ENCODE measurements at regions not wholly inside any gene's neighbourhood (a gene's known extent, or its start where the extent isn't known, plus 50 kb on each side); places are given as distances from the start of the nearest gene placed in this dataset.
A peak's percentile ranks its signal among the peaks of the same experiment; 100 is the strongest.
"Not testable (repeated sequence)": the region's sequence is repeated elsewhere in the genome, so short reads cannot be mapped to it uniquely, and the experiment has no call there.

DNA sequence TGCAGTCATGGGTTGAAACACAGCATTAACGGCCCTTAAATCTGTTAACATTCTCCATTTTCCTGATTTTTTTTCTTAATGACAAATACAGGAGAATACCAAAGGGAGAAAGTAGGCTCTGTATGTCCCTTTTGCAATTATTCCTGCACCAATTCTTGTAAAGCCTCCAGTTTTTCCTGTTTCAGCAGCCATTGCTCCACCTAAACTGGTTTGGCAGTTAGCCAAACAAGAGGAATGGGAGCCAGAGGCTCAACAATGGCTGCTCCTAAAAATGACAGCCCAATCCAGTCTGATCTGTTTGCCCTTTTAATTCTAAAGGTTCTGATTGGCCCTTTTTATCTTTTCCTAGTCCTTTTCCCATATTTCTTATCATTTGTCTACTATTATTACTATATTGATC is 284.2 kb upstream of the SGK1 start:
- no peak for DNase-seq

DNA sequence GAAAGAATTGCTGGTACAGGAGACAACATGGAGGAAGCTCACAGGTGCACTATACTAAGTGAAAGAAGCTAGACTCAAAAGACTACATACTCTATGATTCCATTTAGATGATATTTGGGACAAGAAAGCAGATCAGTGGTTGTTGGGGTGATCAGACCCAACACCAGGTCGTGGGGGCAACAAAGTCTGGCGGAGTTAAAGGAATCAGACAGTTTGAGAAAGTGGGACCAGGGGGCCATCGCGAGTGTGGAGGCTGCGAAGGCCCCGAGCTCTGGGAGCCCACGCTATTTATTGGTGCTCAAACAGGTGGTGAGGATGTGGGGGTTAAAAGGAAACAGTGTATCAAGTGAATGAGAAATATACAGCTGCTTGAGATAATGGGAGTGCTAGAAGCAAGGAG is 282.8 kb upstream of the SGK1 start:
- DNase-seq = no peak

DNA sequence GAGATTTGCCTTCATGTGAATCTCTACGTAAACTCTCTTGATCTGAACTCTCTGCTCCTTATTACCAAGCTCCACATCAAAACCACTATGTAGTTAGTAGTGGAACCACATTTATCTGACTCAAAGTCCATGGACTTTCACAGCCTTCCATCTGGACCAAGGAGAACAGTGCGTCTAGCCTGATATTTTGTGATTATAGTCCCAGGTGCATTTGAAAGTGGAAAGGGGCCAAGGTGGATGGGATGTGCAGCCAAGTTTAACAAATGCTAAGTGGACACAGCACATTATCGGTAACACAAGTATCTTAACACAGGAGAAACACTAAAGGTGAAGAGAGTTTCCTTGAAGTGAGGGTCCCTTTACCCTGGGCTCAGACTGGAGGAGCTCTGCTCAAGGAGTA is 281.2 kb upstream of the SGK1 start:
- DNase-seq = no peak

DNA sequence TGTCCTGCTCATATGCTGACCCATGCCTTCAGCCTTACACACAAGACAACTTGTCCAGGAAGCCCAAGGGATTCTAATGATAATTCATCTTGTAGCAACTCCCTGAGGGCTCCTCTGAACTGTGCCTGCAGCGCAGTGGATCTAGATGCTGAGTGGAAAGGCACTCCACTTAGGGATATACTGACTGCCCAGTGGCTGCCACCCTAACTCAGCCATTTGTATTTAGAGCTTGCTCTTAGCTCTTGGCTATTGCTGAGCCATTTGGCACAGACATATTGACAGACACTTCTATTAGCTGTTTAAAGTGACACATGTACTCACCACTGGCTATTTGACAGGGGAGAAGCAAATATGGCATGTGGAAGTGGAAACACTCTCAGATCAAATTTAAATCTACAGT is 278.3 kb upstream of the SGK1 start:
- no peak for DNase-seq

DNA sequence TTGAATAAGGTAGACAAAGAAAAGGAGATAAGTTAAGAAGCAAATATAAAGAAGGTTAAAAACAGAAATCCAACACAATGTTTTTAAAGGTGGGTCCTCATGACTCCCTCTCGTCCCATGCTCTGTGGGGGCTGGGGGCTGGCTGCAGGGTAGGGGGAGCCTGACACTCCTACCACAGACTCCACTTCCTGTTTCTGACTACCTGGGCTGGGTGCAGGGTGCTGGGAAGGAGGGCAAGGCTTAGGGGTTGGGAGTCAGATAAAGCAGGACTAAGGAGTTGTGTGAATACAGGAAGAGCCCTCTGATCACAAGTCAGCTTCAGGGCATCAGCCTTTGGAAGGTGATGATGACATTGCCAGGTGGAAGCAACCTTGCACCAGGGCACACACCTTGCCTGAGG is 277.0 kb upstream of the SGK1 start:
- DNase-seq = no peak

DNA sequence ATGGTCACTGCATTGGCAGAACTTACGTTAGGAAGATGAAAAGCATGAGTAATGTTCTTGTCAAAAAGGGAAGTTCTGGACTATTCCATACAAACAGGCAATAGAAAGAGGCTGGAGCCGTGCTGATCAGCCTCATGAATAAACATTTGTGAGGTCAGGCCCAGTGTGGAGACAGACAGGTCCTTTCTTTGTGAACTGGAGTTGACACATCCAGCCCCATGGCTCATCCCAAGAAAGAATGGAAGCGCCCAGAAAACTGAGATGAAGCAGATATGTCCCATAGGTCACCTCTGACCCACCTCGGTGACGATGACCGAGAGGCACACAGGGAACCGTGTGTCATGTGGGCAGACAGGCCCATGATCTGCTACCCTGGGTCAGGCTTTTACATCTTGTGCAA is 276.0 kb upstream of the SGK1 start:
- DNase-seq = no peak

DNA sequence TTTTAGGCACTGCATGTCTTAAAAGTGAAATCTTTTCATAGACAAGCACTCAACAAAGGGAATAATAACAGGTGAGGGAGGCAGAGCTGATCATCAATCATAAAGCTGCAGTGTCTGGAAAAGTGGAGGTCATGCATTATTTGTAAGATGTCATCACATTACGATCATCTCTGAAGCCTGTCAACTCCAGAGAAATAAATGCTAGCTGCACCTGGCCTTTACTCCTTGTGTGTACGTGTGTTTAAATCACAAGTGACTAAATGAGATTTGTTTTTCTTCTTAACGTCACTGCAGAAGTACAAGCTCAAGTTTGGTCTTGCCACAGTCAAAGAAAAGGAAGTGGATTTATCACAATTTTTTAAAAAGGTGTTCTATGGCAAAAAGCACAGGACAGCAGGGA is 275.5 kb upstream of the SGK1 start:
- no peak for DNase-seq

DNA sequence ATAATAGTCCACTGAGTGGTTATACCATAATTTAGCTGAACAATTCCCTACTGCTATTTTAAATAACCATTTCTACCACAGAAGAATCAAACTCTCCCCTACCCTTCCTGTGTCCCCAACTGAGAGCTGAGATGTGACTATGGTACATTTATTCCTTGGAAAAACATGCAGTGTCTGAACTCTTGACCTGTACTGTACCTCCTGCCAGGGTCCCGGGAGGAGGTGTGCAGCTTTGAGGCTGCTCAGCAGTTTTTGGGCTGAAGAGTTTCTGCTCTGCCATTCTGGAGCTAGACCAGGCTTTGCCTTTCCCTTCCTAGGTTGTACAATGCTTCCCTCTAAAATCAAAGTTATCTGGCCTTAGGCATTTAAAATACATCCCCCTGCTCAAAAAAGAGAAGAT is 275.1 kb upstream of the SGK1 start:
- no peak for DNase-seq

DNA sequence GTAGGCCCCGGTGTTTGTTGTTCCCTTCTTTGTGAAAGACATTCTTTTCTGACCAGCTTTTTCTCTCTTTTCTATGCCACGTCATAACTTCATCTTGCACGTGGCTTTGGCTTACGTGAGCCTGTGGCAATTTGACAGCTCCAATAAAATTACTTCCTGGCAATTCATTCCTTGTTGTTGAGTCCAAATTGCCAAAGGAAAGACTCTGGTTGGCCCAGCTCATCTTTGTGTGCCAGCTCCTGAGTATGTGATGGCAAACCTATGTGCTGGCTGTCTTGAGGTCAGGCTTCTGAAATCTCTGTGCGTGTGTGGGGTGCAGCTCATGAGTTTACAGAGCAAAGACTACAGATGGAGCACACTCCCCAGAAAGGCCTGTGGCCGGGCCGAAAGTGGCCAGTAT is 272.5 kb upstream of the SGK1 start:
- no peak for DNase-seq

DNA sequence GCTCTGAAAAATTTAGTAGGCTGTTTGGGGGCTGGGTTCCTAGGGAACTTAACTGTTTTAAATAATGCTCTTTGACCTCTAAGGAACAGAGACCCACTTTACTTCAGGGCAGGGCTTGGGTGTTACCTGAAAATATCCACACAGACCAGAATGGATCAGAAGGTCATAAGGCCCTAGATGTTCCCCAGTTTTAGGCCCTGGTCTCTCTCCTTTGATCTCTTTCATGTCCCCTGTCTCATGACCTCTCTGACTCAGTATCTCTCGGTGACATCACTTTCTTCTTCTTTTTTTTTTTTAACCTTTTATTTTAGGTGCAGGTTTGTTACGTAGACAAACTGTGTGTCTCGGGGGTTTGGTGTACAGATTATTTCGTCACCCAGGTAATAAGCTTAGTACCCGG is 272.1 kb upstream of the SGK1 start:
- no peak for DNase-seq

DNA sequence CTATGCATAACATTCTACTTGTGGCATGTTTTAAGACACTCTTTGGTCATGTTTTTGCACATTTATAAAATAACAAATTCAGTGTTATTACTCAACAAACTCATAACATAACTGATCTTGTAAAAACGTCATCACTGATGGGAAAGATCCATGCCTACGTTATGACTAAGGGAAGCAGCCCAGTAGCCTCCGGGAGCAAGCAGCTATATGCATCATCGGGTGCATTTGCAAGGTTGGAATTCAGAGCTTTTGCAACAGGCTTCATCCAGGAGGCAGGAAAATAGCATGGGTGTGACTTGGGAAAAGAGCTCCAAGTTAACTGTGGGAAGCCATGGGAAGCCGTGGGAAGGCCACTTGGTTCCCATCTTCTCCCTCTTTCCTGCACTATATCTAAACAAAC is 271.6 kb upstream of the SGK1 start:
- DNase-seq = no peak

DNA sequence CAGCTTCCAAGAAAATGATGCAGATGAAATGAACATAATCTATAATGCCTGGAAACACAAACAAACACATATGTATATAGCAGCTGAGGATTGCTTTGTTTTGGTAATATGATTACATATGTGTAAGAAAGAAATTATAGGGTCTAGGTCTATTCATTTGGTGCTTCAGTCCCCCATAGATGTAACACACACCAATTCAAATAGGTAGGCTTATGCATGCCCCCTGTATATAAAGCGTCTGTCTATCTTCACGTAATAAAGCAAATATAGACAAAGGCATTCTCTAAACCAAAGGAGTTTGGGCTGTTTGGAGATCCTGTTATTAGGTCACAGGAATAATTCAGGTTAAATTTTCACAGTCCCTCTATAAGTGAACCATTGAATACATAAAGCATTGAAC is 270.4 kb upstream of the SGK1 start:
- DNase-seq = no peak

DNA sequence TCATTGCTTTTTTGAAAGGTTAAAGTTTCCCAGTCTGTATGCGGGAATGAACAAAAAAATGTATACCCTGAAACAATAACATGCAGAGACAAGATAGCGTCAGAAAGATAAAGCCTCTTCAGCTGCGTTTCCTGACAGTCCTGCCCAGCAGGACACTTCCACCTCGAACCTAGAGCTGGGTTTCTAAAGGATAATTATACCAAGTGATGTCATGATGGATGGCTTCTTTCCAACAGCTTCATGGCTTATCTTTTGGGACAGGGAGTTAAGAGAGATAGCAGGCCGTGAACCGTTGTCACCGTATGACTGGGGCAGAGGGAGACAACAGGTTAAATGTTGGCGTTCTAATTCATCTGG is 267.6 kb upstream of the SGK1 start:
- DNase-seq = peak; percentile 4

DNA sequence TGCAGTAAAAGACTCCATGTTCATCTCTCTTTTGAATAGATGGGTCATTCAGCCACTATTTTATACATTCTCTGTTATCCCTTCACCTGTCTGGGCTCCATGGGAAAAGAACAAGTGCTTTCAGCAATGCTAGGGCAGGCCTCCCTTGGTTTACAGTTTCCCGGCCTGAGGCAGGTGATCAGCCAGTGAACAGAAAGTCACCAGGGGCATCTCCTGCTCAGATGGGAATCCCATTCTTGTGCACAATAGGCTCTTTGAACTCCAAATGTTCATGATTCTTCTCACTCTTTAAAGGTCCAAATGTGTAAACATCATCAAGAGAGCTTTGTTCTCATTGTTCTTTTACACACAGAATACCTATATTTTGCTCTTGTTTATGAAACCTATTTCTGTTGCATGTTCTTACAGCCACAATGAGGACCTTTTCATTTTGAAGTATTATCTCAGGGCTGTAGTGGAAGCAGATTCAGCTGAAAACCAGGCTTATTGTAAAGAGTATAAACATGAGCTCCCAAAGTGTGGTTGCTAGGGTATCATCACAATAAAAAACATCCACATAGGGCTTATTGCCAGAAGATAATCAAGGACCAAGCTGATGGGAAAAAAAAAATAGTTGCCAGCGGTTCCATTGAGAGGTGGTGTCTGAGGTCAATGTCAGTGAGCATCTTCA is 267.1 kb upstream of the SGK1 start:
- peak; percentile 8 for DNase-seq

DNA sequence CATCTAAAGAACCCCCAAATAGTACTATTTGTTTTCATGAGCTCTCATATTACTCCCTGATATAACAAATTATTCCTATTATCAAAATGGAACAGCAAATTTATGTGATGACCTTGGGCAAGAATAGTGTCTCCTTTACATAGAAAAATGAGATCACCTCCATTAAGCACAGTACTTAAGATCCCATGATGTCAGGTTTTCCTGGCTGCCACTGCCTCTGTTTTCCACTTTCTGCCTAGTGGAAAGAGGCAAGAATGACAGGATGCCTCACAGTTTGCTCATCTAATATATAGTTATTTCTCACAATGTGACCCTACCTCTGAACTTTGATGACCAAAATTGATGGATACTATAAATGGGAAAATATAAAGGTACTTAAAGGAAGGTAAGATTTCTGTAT is 260.1 kb upstream of the SGK1 start:
- DNase-seq = no peak

DNA sequence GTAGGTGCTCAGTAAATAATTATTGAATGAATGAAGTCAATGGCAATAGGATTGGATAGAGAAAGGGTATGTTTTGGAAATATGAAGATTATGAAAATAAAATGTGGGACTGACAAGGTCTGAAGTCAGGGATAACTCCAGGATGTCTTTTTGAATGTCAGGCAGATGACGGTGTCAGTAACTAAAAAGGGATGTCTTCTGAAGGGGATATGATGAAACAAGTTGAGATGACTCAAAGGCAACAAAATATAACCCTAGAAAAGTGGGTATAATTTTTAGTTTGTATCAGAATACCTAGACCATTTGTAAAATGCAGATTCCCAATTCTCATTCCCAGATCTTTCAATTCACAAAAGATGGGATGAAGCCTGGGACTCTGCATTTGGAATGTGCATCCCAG is 257.3 kb upstream of the SGK1 start:
- no peak for DNase-seq

DNA sequence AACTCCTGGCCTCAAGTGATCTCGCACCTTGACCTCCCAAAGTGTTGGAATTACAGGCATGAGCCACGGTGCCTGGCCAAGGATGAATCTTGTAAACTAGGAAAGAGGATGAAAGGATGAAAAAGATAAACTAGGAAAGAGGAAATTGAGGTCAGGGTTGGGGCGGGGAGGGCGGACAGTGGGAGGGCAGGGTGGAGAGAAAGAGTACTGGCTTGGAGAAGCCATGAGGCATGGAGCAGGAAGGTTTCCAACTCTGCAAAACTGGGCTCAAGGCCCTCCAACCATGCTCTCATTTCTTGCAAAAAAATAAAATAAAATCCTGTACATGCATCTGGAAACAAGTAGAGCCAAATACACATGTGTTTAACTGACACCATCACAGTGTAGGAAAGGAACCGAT is 256.6 kb upstream of the SGK1 start:
- no peak for DNase-seq

DNA sequence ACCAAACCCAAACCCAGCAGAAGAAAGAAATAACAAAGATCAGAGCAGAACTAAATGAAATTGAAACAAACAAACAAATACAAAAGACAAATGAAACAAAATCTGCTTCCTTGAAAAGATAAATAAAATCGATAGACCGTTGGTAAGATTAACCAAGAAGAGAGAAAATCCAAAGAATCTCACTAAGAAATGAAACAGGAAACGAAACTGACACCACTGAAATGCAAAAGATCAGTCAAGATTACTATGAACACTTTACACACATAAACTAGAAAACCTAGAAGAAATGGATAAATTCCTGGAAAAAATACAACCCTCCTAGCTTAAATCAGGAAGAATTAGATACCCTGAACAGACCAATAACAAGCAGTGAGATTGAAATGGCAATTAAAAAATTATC is 252.1 kb upstream of the SGK1 start:
- not testable (repeated sequence) for DNase-seq

DNA sequence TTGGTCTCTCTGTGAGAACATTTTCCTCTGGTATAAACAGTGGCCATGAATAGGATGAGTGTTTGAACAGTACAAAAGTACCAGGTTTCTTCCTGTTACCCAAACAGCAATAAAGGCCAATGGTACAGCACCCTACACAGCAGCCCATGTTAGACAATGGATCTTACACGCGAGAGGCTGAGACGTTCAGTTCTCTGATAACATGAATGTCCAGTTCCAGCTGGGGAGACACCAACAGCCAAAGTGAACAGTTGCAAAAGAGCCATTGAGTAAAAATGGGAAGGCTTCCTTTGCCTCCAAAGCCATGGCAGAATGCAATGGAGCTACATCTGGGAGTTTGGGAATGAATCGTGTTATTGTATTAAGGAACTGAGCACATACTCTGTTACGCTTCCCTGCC is 246.8 kb upstream of the SGK1 start:
- peak; percentile 51 for DNase-seq

DNA sequence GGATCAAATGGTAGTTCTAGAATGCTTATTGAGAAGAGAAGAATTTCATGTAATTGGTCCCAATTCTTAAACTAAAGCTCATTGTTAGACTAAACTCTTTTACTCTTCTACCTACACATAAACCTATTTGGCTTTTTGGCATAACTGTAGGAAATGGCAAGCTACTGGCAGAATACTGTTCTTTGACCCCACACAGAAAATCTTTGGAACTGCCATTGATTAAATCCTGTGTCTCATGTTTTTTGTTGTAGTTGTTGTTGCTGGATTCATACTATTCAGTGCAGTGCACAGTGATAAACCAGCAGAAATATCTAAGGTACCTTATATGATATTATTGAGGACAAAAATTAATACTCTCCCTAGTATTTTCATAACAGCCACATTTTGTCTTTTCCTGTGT is 242.1 kb upstream of the SGK1 start:
- no peak for DNase-seq

DNA sequence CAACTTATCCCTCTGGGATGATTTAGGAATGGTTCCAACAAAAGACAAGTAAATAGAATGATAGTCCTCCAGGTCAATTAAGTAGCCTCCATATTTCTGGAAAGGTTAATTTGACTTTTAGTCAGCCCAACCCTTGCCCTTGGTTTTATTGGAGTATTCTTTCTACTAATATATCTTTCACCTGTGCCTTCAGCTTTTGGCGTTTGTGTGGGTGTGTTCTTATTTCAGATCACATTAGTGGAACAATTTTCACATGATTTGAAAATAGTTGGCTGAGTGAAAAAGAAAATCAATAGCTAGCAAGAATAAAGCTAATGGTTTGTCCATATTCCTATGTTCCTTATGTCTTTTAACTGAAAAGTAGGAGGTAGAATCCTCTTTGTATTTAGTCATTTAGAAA is 239.6 kb upstream of the SGK1 start:
- DNase-seq = no peak

DNA sequence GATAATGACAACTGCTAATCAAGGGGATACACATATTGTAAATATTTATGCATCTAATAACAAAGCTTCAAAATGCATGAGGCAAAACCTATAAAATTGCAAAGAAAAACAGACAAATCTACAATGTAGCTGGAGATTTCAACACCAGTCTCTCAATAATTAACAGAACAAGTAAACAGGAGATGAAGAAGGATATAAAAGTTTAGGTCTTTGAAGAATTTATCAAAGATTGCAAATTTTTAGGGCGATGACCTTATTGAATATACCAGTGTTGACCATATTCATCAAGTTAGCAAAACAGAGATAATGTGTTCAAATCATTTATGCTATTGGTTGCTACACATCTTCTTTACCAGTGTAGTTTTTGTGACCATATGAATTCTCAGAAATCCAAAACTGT is 237.8 kb upstream of the SGK1 start:
- DNase-seq = no peak

DNA sequence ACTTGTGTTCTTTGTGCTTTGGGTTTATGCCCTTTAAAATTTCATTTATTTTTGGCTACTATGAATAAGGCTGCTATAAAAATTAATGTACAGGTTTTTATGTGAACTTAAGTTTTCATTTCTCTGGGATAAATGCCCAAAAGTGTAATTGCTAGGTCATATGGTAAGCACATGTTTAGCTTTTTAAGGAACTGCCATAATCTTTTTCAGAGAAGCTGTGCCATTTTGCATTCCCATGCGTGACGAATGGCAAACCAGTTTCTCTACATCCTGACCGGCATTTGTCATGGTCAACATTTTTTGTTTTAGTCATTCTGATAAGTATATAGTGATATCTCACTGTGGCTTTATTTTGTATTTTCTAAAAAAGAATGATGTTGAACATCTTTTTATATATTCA is 236.0 kb upstream of the SGK1 start:
- DNase-seq = no peak

DNA sequence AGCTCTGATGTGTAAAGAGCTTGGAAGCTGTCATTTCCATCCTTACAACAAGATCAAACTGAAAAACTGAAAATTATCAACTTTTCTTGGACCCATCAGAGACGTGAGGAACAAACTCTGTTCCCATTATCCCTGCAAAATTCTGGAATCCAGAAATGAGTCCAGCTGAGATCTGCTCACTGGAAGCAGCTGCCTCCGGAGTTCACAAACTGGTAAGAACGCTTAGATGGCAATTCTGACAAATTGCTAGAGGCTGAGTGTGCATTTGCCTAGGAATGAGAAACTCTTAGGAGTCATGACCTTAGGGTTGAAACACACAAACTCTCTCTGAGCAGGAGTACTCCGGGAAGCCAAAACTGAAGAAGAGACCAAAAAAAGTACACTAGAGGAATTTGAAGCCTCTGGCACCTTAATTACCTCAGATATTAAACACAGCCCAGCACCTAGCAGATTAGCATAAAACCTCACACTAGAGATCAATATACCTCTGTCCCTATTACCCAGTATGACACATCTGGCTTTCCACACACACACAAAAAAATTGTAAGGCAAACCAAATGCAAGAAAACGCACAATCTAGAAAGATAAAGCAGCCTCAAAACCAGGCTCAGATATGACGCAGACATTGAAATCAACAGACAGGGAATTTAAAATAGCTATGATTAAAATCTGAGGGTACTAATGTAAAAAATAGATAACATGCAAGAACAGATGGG is 233.5 kb upstream of the SGK1 start:
- no peak for DNase-seq

DNA sequence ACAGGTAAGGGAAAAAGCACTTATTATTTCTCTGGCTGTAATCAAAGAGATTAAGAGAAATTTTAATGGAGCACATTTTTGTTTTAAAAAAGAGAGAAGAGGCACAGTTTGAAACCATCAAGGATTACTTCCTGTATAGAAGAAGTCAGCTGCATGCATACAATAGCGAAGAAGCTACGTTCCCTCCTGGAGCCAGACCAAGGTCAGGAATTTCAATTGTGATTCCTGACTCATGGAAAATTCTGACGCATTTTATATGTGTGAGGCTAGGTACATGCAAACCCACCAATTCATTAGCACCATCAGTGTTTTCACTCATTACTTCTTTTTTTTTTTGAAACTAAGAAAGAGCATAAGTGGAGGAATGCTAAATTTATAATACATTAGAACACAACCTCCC is 232.7 kb upstream of the SGK1 start:
- DNase-seq = no peak

Data from NCI-H2081 treated with DMSO at 0.1 percent for 48 hours (cell line).